Neural progenitor cell (in vitro differentiated cells): ENCODE measurements at regions not wholly inside any gene's neighbourhood (a gene's known extent, or its start where the extent isn't known, plus 50 kb on each side); places are given as distances from the start of the nearest gene placed in this dataset.

Source experiments
- EZH2 ChIP-seq: fragments of 200-600 bp; sonication (generic); IDR thresholded peaks from 2 replicates; pipeline ENCODE4 v1.6.1; 2017; ENCODE audit warnings: antibody characterized with exemption, mild to moderate bottlenecking, moderate library complexity
- EZH2phosphoT487 ChIP-seq: fragments of 200-600 bp; sonication (generic); IDR thresholded peaks from 2 replicates; pipeline ENCODE4 v1.6.1; 2017; ENCODE audit warnings: antibody characterized with exemption
- TF ChIP-seq, protein P1 (sequence below): fragments of 200-600 bp; sonication (generic); IDR thresholded peaks from 2 replicates; pipeline ENCODE4 v1.5.1; 2017; ENCODE audit warnings: antibody characterized with exemption, mild to moderate bottlenecking

DNA sequence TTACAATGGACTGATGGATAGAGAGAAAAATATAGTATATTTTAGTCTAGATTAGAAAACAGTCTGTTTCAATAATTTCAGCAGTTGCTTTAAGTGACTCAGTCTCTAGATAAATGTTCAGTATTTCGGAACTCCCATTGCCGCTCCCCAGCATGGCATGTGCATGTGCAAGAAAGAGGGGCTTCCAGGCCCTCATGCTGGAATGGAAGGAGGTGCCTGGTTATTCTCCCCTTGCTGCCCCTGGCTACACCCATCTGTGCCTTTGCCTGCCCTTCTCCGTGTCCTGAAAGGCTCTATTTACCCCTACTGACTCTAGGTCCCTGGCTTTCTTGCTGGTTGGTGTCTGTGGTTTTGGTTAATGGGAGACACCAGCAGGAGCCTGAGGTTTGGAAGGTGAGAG, 115.7 kb upstream of the IFNGR1 start:
- TF ChIP-seq EZH2phosphoT487 = no peak
- TF ChIP-seq, protein P1, sequence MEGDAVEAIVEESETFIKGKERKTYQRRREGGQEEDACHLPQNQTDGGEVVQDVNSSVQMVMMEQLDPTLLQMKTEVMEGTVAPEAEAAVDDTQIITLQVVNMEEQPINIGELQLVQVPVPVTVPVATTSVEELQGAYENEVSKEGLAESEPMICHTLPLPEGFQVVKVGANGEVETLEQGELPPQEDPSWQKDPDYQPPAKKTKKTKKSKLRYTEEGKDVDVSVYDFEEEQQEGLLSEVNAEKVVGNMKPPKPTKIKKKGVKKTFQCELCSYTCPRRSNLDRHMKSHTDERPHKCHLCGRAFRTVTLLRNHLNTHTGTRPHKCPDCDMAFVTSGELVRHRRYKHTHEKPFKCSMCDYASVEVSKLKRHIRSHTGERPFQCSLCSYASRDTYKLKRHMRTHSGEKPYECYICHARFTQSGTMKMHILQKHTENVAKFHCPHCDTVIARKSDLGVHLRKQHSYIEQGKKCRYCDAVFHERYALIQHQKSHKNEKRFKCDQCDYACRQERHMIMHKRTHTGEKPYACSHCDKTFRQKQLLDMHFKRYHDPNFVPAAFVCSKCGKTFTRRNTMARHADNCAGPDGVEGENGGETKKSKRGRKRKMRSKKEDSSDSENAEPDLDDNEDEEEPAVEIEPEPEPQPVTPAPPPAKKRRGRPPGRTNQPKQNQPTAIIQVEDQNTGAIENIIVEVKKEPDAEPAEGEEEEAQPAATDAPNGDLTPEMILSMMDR = no peak
- TF ChIP-seq EZH2 = no peak
